CD4-positive, alpha-beta T cell (primary cell): ENCODE measurements at regions not wholly inside any gene's neighbourhood (a gene's known extent, or its start where the extent isn't known, plus 50 kb on each side); places are given as distances from the start of the nearest gene placed in this dataset.

ENCODE experiments used
- ATAC-seq: fragments of 200-7000 bp; cut with Tn5 transposase; one replicate; pipeline ENCODE4 v1.10.0; 2022; ENCODE audit warnings: mild to moderate bottlenecking; ENCODE audit not compliant: poor library complexity
- CTCF ChIA-PET: fragments of 350-600 bp; sonication (Branson Sonifier 250); formaldehyde crosslinking; loops from one replicate; lab custom pipeline; 2021; ENCODE audit warnings: antibody characterized with exemption, inconsistent platforms; lab: Charles Lee
- POLR2A ChIA-PET: fragments of 350-600 bp; sonication (Branson Sonifier 250); formaldehyde crosslinking; loops from one replicate; lab custom pipeline; 2021; ENCODE audit warnings: antibody characterized with exemption, inconsistent platforms; lab: Charles Lee
- DNase-seq, 14 experiments: peaks; one replicate each; pipeline ENCODE4 v3.0.0-alpha.2; 2013 to 2020; ENCODE audit warnings: mixed read lengths in 2 of 14
- H3K27ac ChIP-seq, 2 donors: one replicate each; pipeline versions ENCODE4 v1.5.1 to v1.7.0; 2013; ENCODE audit warnings: low read length in 2 of 2, low read depth in 1 of 2, mild to moderate bottlenecking in 1 of 2
- H3K27me3 ChIP-seq, 2 experiments: 1 replicate in 1 of 2; 2 replicates in 1 of 2; pipeline versions ENCODE4 v1.6.1 to v1.7.0; 2013; ENCODE audit warnings: low read length in 2 of 2, control low read depth in 1 of 2, mild to moderate bottlenecking in 1 of 2, moderate library complexity in 1 of 2; ENCODE audit not compliant: insufficient read depth in 2 of 2, control insufficient read depth in 1 of 2
- H3K36me3 ChIP-seq: one replicate; pipeline ENCODE4 v1.6.1; 2013; ENCODE audit warnings: low read length, control low read depth; ENCODE audit not compliant: insufficient read depth
- H3K4me1 ChIP-seq: one replicate; pipeline ENCODE4 v1.6.1; 2013; ENCODE audit warnings: low read length, control low read depth; ENCODE audit not compliant: insufficient read depth
- H3K4me3 ChIP-seq: one replicate; pipeline ENCODE4 v1.5.1; 2013; ENCODE audit warnings: mild to moderate bottlenecking, low read length, moderate library complexity
- H3K9me3 ChIP-seq, 2 experiments: 1 replicate in 1 of 2; 2 replicates in 1 of 2; pipeline versions ENCODE4 v1.6.1 to v1.7.0; 2013; ENCODE audit warnings: low read length in 2 of 2, mild to moderate bottlenecking in 2 of 2, control low read depth in 1 of 2, moderate library complexity in 1 of 2; ENCODE audit not compliant: control insufficient read depth in 1 of 2, insufficient read depth in 1 of 2
- H3K27ac Mint-ChIP-seq: one replicate; pipeline ENCODE4 v1.8.0; 2020; ENCODE audit warnings: mixed read lengths
- H3K27me3 Mint-ChIP-seq: one replicate; pipeline ENCODE4 v1.8.0; 2021; ENCODE audit warnings: mixed read lengths
- H3K36me3 Mint-ChIP-seq: one replicate; pipeline ENCODE4 v1.8.0; 2021; ENCODE audit warnings: low read depth, mixed read lengths
- H3K4me1 Mint-ChIP-seq: one replicate; pipeline ENCODE4 v1.8.0; 2021; ENCODE audit warnings: low read depth, mixed read lengths
- H3K4me3 Mint-ChIP-seq: one replicate; pipeline ENCODE4 v1.8.0; 2020; ENCODE audit warnings: mild to moderate bottlenecking, mixed read lengths
- H3K9me3 Mint-ChIP-seq: one replicate; pipeline ENCODE4 v1.8.0; 2020; ENCODE audit warnings: mixed read lengths
- intact Hi-C, 2 experiments: fragments of 100-400 bp; cut with DNase I in 1 of 2; cut with micrococcal nuclease in 1 of 2; formaldehyde crosslinking; loops; one replicate each; pipeline versions ENCODE4 v1.15.1 to v1.9.0; 2023 to 2025; cut with DNase I, micrococcal nuclease
- TF ChIP-seq, protein P1 (sequence below): fragments of 200-600 bp; IDR thresholded peaks from one replicate; pipeline ENCODE4 v1.8.0; 2022; ENCODE audit warnings: antibody characterized with exemption, mild to moderate bottlenecking

DNA sequence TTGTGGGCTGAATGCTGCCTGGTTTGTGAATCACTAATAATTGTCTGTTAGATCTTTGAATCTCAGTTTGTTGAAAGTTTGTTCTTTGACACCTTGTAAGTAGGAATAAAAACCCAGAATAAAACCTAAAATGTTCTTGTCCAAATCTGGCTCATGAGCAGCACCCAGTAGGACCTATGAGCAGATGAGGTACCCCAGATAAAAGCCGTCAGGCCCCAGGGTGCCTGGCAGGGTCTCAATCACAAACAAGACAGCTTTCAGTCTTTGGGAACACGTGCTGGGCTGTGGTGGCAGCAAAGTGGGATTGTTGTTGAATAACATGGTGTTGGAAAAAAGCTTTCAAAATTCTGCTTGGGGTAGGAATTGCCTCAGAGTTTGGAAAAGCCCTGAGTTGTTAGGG lies 52.1 kb upstream of the ECI2 start:
- no peaks in the 10 kb centered on the region for H3K4me1 Mint-ChIP-seq
- H3K4me1 ChIP-seq, result no peaks in the 10 kb centered on the region
- no peak overlapping the region for H3K27ac Mint-ChIP-seq
- H3K9me3 Mint-ChIP-seq, result no peaks in the 10 kb centered on the region
- H3K27ac ChIP-seq, result no peak overlapping the region
- no peak overlapping the region for H3K4me3 ChIP-seq
- no peaks in the 10 kb centered on the region for H3K9me3 ChIP-seq
- H3K4me3 Mint-ChIP-seq, result no peak overlapping the region
- ChIA-PET POLR2A (no interaction called here), CTCF (no interaction called here)
- no peak for ATAC-seq
- H3K27me3 Mint-ChIP-seq, result peaks cover 8% of the 10 kb centered on the region
- TF ChIP-seq, protein P1, sequence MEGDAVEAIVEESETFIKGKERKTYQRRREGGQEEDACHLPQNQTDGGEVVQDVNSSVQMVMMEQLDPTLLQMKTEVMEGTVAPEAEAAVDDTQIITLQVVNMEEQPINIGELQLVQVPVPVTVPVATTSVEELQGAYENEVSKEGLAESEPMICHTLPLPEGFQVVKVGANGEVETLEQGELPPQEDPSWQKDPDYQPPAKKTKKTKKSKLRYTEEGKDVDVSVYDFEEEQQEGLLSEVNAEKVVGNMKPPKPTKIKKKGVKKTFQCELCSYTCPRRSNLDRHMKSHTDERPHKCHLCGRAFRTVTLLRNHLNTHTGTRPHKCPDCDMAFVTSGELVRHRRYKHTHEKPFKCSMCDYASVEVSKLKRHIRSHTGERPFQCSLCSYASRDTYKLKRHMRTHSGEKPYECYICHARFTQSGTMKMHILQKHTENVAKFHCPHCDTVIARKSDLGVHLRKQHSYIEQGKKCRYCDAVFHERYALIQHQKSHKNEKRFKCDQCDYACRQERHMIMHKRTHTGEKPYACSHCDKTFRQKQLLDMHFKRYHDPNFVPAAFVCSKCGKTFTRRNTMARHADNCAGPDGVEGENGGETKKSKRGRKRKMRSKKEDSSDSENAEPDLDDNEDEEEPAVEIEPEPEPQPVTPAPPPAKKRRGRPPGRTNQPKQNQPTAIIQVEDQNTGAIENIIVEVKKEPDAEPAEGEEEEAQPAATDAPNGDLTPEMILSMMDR, result no peak
- DNase-seq, result no peak
- intact Hi-C loops, result no loop called here
- H3K36me3 Mint-ChIP-seq, result no peaks in the 10 kb centered on the region
- no peaks in the 10 kb centered on the region for H3K27me3 ChIP-seq
- H3K36me3 ChIP-seq, result no peaks in the 10 kb centered on the region

DNA sequence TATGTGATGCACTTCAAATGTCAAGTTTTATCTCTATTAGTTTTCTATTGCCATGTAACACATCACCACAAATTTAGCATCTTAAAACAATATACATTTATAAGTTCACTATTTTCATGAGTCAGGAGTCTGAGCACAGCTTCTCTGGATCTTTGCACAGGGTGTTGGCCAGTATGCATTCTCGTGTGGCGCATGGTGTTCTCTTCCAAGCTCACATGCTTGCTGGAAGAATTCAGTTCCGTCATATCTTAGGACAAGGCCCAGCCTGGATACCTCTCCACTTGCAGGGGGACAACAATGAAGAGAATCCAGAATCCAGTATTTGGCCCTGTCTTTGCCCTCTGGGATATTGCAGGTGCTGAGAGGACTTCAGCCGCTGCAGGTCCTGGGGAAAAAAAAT lies 51.0 kb upstream of the ECI2 start:
- no peak for ATAC-seq
- Mint-ChIP-seq H3K27ac (no peak overlapping the region), H3K27me3 (peaks cover 13% of the 10 kb centered on the region), H3K36me3 (no peaks in the 10 kb centered on the region), H3K4me1 (no peaks in the 10 kb centered on the region), H3K4me3 (no peak overlapping the region), H3K9me3 (no peaks in the 10 kb centered on the region)
- intact Hi-C loops, result no loop called here
- TF ChIP-seq, protein P1, result no peak
- H3K36me3 ChIP-seq, result no peaks in the 10 kb centered on the region
- no peaks in the 10 kb centered on the region for H3K9me3 ChIP-seq
- H3K4me3 ChIP-seq, result no peak overlapping the region
- DNase-seq, result no peak
- no peaks in the 10 kb centered on the region for H3K27me3 ChIP-seq
- H3K4me1 ChIP-seq, result no peaks in the 10 kb centered on the region
- ChIA-PET CTCF (no interaction called here), POLR2A (no interaction called here)
- H3K27ac ChIP-seq, result no peak overlapping the region

DNA sequence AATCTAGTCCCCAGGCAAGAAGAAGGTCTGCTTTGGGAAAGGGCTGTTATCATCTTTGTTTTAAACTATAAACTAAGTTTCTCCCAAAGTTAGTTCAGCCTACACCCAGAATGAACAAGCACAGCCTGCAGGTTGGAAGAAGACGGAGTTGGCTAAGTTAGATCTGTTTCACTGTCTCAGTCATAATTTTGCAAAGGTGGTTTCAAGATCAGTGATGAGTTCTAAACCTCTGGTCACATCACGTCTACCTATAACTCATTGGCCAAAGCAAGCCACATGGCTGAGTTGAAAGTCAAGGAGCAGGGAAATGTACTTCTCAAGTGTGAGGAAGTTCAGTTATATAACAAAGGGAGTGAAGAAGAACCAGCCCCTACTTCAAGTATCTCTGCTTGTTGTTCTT lies 50.5 kb upstream of the ECI2 start:
- intact Hi-C loops, result no loop called here
- Histone ChIP-seq H3K9me3 (no peaks in the 10 kb centered on the region), H3K4me3 (no peak overlapping the region), H3K27me3 (no peaks in the 10 kb centered on the region), H3K36me3 (no peaks in the 10 kb centered on the region), H3K27ac (no peak overlapping the region), H3K4me1 (no peaks in the 10 kb centered on the region)
- CTCF ChIA-PET, result no interaction called here
- ATAC-seq, result no peak
- no peaks in the 10 kb centered on the region for H3K36me3 Mint-ChIP-seq
- peaks cover 15% of the 10 kb centered on the region for H3K27me3 Mint-ChIP-seq
- H3K9me3 Mint-ChIP-seq, result no peaks in the 10 kb centered on the region
- TF ChIP-seq, protein P1, result no peak
- H3K27ac Mint-ChIP-seq, result no peak overlapping the region
- POLR2A ChIA-PET, result no interaction called here
- no peak for DNase-seq
- H3K4me3 Mint-ChIP-seq, result no peak overlapping the region
- H3K4me1 Mint-ChIP-seq, result no peaks in the 10 kb centered on the region
